ENCODE measurements at regions not wholly inside any gene's neighbourhood (a gene's known extent, or its start where the extent isn't known, plus 50 kb on each side); places are given as distances from the start of the nearest gene placed in this dataset.
A peak's percentile ranks its signal among the peaks of the same experiment; 100 is the strongest.

DNA sequence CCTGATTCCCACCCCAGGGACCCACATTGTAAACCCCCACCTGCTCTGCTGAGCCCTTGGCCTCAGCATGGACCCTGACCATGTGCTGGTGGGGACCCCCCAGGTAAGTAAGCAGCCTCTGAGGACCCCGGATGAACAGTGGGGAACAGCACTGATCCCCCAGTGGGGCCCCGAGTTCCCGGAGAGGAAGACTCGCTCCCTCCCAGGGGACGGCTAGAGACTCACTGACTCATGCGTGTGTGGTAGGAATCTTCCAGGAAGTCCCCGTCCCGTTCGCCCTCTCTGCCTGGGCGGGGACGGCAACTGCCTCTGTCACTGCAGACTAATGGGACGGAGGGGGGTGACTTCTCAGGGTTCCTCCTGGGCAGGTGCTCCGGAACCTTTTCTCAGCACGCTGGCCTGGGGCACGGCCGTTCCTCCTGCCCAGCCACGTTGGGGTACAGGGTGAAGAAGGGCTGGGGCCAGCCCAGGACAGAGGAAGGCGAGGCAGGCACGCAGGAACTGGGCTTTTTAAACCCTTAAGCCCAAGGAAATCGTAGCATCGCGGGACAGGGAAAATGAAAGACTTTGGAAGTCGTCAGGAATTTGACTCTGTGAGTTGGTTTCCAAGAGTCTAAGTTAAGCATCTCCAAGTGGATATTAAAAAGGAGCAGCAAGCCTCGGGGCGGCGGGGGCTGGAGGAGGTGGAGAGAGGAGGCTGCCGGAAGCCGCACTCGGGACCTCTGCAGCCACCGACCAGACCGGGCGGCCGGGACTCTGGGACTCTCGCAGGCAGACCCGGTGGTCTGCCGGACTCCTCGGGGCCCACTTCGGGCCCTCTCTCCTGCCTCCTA is 178.7 kb downstream of the SEC14L1 start (continued):
- TF ChIP-seq EP300 (IDR thresholded peaks at IDR 0.05; ENCODE audit: low read length): peak; percentile 39; the same call in 1 of the 2 replicates
- no peak for TF ChIP-seq TEAD2 (tag; IDR thresholded peaks at IDR 0.05)
- peak; percentile 89 for TF ChIP-seq POLR2G (IDR thresholded peaks at IDR 0.05; ENCODE audit: low read depth, low read length)
- TF ChIP-seq RFX1 (IDR thresholded peaks at IDR 0.05): no peak
- TF ChIP-seq MEIS2 (IDR thresholded peaks at IDR 0.05; ENCODE audit: partially characterized antibody): peak; percentile 70
- peak; percentile 88 for TF ChIP-seq KDM5B (IDR thresholded peaks at IDR 0.05; ENCODE audit: insufficient replicate concordance, low read depth, low read length)
- TF ChIP-seq JUND (IDR thresholded peaks at IDR 0.05; ENCODE audit: borderline replicate concordance, low read depth, low read length): peak; percentile 89
- peak; percentile 86; the same call in 2 of the 3 replicates for TF ChIP-seq JUND (tag; IDR thresholded peaks at IDR 0.05; ENCODE audit: borderline replicate concordance, low read depth, low read length)
- TF ChIP-seq RNF2 (IDR thresholded peaks at IDR 0.05): peak; percentile 53; the same call in 1 of the 2 replicates
- peak; percentile 77 for TF ChIP-seq RBM39 (optimal IDR thresholded peaks at IDR 0.05; ENCODE audit: low read depth, low read length)
- no peak for TF ChIP-seq SETDB1 (IDR thresholded peaks at IDR 0.05; ENCODE audit: low read length)
- no peak for TF ChIP-seq MCM5 (IDR thresholded peaks at IDR 0.05; ENCODE audit: low read depth)
- TF ChIP-seq ZNF232 (CRISPR knock-in tag; IDR thresholded peaks at IDR 0.05): no peak
- no peak for TF ChIP-seq ZZZ3 (IDR thresholded peaks at IDR 0.05)
- TF ChIP-seq, protein P1, sequence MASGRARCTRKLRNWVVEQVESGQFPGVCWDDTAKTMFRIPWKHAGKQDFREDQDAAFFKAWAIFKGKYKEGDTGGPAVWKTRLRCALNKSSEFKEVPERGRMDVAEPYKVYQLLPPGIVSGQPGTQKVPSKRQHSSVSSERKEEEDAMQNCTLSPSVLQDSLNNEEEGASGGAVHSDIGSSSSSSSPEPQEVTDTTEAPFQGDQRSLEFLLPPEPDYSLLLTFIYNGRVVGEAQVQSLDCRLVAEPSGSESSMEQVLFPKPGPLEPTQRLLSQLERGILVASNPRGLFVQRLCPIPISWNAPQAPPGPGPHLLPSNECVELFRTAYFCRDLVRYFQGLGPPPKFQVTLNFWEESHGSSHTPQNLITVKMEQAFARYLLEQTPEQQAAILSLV (tag; IDR thresholded peaks at IDR 0.05): no peak
- TF ChIP-seq ZNF274 (IDR thresholded peaks at IDR 0.05; ENCODE audit: borderline replicate concordance, low read depth, low read length): no peak
- TF ChIP-seq, protein P2, sequence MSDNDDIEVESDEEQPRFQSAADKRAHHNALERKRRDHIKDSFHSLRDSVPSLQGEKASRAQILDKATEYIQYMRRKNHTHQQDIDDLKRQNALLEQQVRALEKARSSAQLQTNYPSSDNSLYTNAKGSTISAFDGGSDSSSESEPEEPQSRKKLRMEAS (CRISPR knock-in tag; IDR thresholded peaks at IDR 0.05): peak; percentile 72
- TF ChIP-seq ELF1 (tag; IDR thresholded peaks at IDR 0.05): peak; percentile 87
- no peak for TF ChIP-seq TAF15 (IDR thresholded peaks at IDR 0.05; ENCODE audit: low read depth, low read length)
- TF ChIP-seq, protein P3, sequence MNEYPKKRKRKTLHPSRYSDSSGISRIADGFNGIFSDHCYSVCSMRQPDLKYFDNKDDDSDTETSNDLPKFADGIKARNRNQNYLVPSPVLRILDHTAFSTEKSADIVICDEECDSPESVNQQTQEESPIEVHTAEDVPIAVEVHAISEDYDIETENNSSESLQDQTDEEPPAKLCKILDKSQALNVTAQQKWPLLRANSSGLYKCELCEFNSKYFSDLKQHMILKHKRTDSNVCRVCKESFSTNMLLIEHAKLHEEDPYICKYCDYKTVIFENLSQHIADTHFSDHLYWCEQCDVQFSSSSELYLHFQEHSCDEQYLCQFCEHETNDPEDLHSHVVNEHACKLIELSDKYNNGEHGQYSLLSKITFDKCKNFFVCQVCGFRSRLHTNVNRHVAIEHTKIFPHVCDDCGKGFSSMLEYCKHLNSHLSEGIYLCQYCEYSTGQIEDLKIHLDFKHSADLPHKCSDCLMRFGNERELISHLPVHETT (CRISPR knock-in tag; conservative IDR thresholded peaks at IDR 0.05 in 1 of 2, IDR thresholded peaks at IDR 0.05 in 1 of 2): no peak; a peak in 1 of 4 replicates
- no peak for TF ChIP-seq ZNF354B (CRISPR knock-in tag; IDR thresholded peaks at IDR 0.05)
- TF ChIP-seq CBX5 (IDR thresholded peaks at IDR 0.05; ENCODE audit: borderline replicate concordance, low read depth): 0 out of 2 replicates have a peak, but pooled peaks have one; percentile 46
- no peak for TF ChIP-seq MAFF (IDR thresholded peaks at IDR 0.05; ENCODE audit: low read length)
- TF ChIP-seq ZNF696 (CRISPR knock-in tag; conservative IDR thresholded peaks at IDR 0.05): no peak
- TF ChIP-seq, protein P4, sequence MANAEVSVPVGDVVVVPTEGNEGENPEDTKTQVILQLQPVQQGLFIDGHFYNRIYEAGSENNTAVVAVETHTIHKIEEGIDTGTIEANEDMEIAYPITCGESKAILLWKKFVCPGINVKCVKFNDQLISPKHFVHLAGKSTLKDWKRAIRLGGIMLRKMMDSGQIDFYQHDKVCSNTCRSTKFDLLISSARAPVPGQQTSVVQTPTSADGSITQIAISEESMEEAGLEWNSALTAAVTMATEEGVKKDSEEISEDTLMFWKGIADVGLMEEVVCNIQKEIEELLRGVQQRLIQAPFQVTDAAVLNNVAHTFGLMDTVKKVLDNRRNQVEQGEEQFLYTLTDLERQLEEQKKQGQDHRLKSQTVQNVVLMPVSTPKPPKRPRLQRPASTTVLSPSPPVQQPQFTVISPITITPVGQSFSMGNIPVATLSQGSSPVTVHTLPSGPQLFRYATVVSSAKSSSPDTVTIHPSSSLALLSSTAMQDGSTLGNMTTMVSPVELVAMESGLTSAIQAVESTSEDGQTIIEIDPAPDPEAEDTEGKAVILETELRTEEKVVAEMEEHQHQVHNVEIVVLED (CRISPR knock-in tag; IDR thresholded peaks at IDR 0.05): no peak
